GM10266 (cell line): ENCODE measurements at regions not wholly inside any gene's neighbourhood (a gene's known extent, or its start where the extent isn't known, plus 50 kb on each side); places are given as distances from the start of the nearest gene placed in this dataset.

Source experiments
- DNase-seq: peaks from one replicate; pipeline ENCODE4 v3.0.0; 2012; ENCODE audit errors: extremely low spot score
- CTCF ChIP-seq: IDR thresholded peaks from 2 replicates; pipeline ENCODE4 v1.5.1; 2012; ENCODE audit warnings: mild to moderate bottlenecking, low read depth; ENCODE audit not compliant: control insufficient read depth, insufficient read depth; ENCODE audit errors: missing control alignments

GRCh38 chr9:120230227-120230626 is 349.7 kb downstream of the CDK5RAP2 start:
- no peak for TF ChIP-seq CTCF
- no peak for DNase-seq

GRCh38 chr9:120221844-120222243 is 358.1 kb downstream of the CDK5RAP2 start:
- no peak for TF ChIP-seq CTCF
- no peak for DNase-seq

- no peak for TF ChIP-seq CTCF
- no peak for DNase-seq
These were observed 365.6 kb downstream of the CDK5RAP2 start for GRCh38 chr9:120214332-120214731.

- no peak for TF ChIP-seq CTCF
These were observed 367.1 kb downstream of the CDK5RAP2 start for GRCh38 chr9:120212853-120213200.

GRCh38 chr9:120212153-120212852 is 367.7 kb downstream of the CDK5RAP2 start:
- TF ChIP-seq CTCF: no peak
- DNase-seq: no peak

More at GRCh38 chr9:120212853-120213200, 367.1 kb downstream of the CDK5RAP2 start:
- no peak for DNase-seq

- no peak for TF ChIP-seq CTCF
- DNase-seq: no peak
These were observed 369.7 kb downstream of the CDK5RAP2 start for GRCh38 chr9:120210274-120210673.

- no peak for DNase-seq
- TF ChIP-seq CTCF: no peak
These were observed 376.9 kb downstream of the CDK5RAP2 start for GRCh38 chr9:120202856-120203654.
